DMS53 treated with DMSO at 0.1 percent for 48 hours (cell line): ENCODE measurements at regions not wholly inside any gene's neighbourhood (a gene's known extent, or its start where the extent isn't known, plus 50 kb on each side); places are given as distances from the start of the nearest gene placed in this dataset.

Experiments used
- DNase-seq: peaks from one replicate; lab custom pipeline; 2025; ENCODE audit not compliant: unreplicated experiment; lab: John Stamatoyannopoulos, UW

GRCh38 chr20:43244647-43245046 lies 54.9 kb upstream of the PTPRT start:
- DNase-seq: no peak

- DNase-seq: no peak
These were observed 54.1 kb upstream of the PTPRT start for GRCh38 chr20:43243672-43244269.

GRCh38 chr20:43241057-43241702 lies 51.5 kb upstream of the PTPRT start:
- no peak for DNase-seq
